Caco-2 (cell line): ENCODE measurements at regions not wholly inside any gene's neighbourhood (a gene's known extent, or its start where the extent isn't known, plus 50 kb on each side); places are given as distances from the start of the nearest gene placed in this dataset.
A peak's percentile ranks its signal among the peaks of the same experiment; 100 is the strongest.

ENCODE experiments used
- BruUV-seq: library from RNA; stranded (reverse); fragments of 400-500 nt; replicated peaks from 2 replicates; lab custom pipeline; 2021; lab: Mats Ljungman, UMichigan
- CTCF ChIA-PET: fragments of 300-600 bp; sonication (Branson Sonifier 250); formaldehyde crosslinking; loops from one replicate; lab custom pipeline; 2022; ENCODE audit warnings: antibody characterized with exemption; lab: Charles Lee
- POLR2A ChIA-PET: fragments of 300-600 bp; sonication (Branson Sonifier 250); formaldehyde crosslinking; loops from one replicate; lab custom pipeline; 2022; ENCODE audit warnings: antibody characterized with exemption; lab: Charles Lee
- DNase-seq, 2 experiments: peaks; one replicate each; pipeline versions ENCODE4 v3.0.0 to v3.0.0-alpha.2; 2020 to 2022
- H3K27me3 ChIP-seq: replicated peaks from 2 replicates; pipeline ENCODE4 v1.6.0; 2011; ENCODE audit warnings: low read length; ENCODE audit not compliant: control insufficient read depth, insufficient read depth
- H3K36me3 ChIP-seq: 2 replicates; pipeline ENCODE4 v1.5.1; 2011; ENCODE audit warnings: low read length; ENCODE audit not compliant: control insufficient read depth, insufficient read depth
- H3K4me1 ChIP-seq: fragments of 250-450 bp; sonication (Bioruptor Pico); 2 replicates; pipeline ENCODE4 v1.5.1; 2020; ENCODE audit warnings: mild to moderate bottlenecking
- H3K4me3 ChIP-seq: 2 replicates; pipeline ENCODE4 v1.5.1; 2011; ENCODE audit warnings: low read depth, mild to moderate bottlenecking, control low read depth, low read length
- H3K9me3 ChIP-seq: fragments of 250-450 bp; sonication (Bioruptor Pico); 2 replicates; pipeline ENCODE4 v1.5.1; 2020; ENCODE audit warnings: mild to moderate bottlenecking, moderate library complexity
- H3K27ac Mint-ChIP-seq: one replicate; pipeline ENCODE4 v1.8.0; 2022; ENCODE audit warnings: mixed read lengths; ENCODE audit not compliant: unreplicated experiment
- H3K27me3 Mint-ChIP-seq: one replicate; pipeline ENCODE4 v1.8.0; 2022; ENCODE audit warnings: mixed read lengths; ENCODE audit not compliant: insufficient read depth, unreplicated experiment
- H3K36me3 Mint-ChIP-seq: one replicate; pipeline ENCODE4 v1.8.0; 2022; ENCODE audit warnings: mild to moderate bottlenecking, mixed read lengths; ENCODE audit not compliant: insufficient read depth, unreplicated experiment
- H3K4me1 Mint-ChIP-seq: one replicate; pipeline ENCODE4 v1.8.0; 2022; ENCODE audit warnings: low read depth, mixed read lengths; ENCODE audit not compliant: unreplicated experiment
- H3K4me3 Mint-ChIP-seq: one replicate; pipeline ENCODE4 v1.8.0; 2022; ENCODE audit warnings: mild to moderate bottlenecking, moderate library complexity, mixed read lengths; ENCODE audit not compliant: unreplicated experiment
- H3K9me3 Mint-ChIP-seq: one replicate; pipeline ENCODE4 v1.8.0; 2022; ENCODE audit warnings: mixed read lengths; ENCODE audit not compliant: unreplicated experiment
- intact Hi-C: fragments of 100-400 bp; cut with micrococcal nuclease; formaldehyde crosslinking; loops from one replicate; pipeline ENCODE4 v1.10.0; 2022; ENCODE audit not compliant: unreplicated experiment
- TF ChIP-seq, protein P1 (sequence below), 2 experiments: fragments of 200-600 bp in 1 of 2; IDR thresholded peaks; 1 replicate in 1 of 2; 2 replicates in 1 of 2; pipeline versions ENCODE4 v1.5.1 to v1.8.0; 2011 to 2022; ENCODE audit warnings: antibody characterized with exemption in 1 of 2, control low read depth in 1 of 2, inconsistent platforms in 1 of 2, low read depth in 1 of 2, low read length in 1 of 2, mild to moderate bottlenecking in 1 of 2, moderate library complexity in 1 of 2; ENCODE audit not compliant: insufficient read depth in 1 of 2, severe bottlenecking in 1 of 2, unreplicated experiment in 1 of 2

- H3K4me3 ChIP-seq = no peak overlapping the region
- POLR2A ChIA-PET = no interaction called here
- H3K27me3 Mint-ChIP-seq = peaks cover 2% of the 10 kb centered on the region
- H3K9me3 ChIP-seq = no peaks in the 10 kb centered on the region
- no peaks in the 10 kb centered on the region for H3K4me1 ChIP-seq
- TF ChIP-seq, protein P1, sequence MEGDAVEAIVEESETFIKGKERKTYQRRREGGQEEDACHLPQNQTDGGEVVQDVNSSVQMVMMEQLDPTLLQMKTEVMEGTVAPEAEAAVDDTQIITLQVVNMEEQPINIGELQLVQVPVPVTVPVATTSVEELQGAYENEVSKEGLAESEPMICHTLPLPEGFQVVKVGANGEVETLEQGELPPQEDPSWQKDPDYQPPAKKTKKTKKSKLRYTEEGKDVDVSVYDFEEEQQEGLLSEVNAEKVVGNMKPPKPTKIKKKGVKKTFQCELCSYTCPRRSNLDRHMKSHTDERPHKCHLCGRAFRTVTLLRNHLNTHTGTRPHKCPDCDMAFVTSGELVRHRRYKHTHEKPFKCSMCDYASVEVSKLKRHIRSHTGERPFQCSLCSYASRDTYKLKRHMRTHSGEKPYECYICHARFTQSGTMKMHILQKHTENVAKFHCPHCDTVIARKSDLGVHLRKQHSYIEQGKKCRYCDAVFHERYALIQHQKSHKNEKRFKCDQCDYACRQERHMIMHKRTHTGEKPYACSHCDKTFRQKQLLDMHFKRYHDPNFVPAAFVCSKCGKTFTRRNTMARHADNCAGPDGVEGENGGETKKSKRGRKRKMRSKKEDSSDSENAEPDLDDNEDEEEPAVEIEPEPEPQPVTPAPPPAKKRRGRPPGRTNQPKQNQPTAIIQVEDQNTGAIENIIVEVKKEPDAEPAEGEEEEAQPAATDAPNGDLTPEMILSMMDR (IDR thresholded peaks at IDR 0.05; ENCODE audit: insufficient read depth in 1 of 2, low read depth in 1 of 2, low read length in 1 of 2, severe bottlenecking in 1 of 2, unreplicated experiment in 1 of 2) = peak; percentile 81 to 90
- H3K27me3 ChIP-seq = no peaks in the 10 kb centered on the region
- H3K4me1 Mint-ChIP-seq = peaks cover 5% of the 10 kb centered on the region
- no peaks in the 10 kb centered on the region for H3K36me3 ChIP-seq
- peak overlapping the region; percentile 17 for H3K27ac Mint-ChIP-seq
- BruUV-seq = no TSS peak
- H3K36me3 Mint-ChIP-seq = no peaks in the 10 kb centered on the region
- CTCF ChIA-PET = interaction anchor here (0.6 to 1.0 kb wide), 2 partner anchors 142 to 1382 kb away, joined by 3 read pairs; partner anchors contain the start of gene KARS1
- no peak overlapping the region for H3K4me3 Mint-ChIP-seq
- no peaks in the 10 kb centered on the region for H3K9me3 Mint-ChIP-seq
- intact Hi-C loops = loop anchor here (1.0 to 5.0 kb wide), 5 partner anchors 490 to 1384 kb away; no protein-coding TSS in a partner anchor
- peak in 1 of 2 experiments; percentile 65 for DNase-seq
These were observed 62.9 kb upstream of the CPHXL start for GRCh38 chr16:75789237-75789636.

DNA sequence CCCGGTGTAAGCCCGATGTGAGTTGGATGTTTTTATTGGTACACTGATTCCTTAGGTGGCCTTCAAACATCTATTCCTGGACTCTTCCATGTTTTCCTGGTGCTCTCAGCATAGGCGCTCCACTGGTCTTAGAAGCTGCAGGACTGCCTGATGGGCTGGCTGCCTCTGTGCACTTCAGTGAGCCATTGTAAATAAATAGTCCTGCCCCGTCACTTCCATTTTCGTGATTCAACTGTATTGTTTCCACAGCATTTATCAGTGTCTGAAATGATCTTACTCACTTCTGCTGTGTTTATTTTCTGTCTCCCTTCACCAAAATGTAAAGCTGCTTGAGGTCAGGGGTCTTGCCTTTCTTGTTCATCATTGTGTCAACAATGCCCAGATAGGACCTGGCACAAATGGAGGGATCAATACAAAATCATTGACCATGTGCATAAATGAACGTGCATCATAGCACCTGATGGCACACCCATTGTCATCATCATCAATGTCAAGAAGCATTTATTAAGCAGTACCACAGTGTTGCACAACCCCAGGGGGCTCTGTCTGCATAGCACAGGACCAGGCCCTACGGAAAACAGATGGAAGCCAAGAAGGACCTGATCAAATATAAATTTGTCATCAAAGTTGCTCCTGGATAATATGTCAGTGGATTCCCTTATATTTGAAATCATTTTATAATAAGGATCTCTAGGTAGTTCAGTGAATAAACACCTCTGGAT, 66.6 kb upstream of the CPHXL start:
- intact Hi-C loops = no loop called here
- no peak for DNase-seq
- POLR2A ChIA-PET = no interaction called here
- H3K36me3 Mint-ChIP-seq = no peaks in the 10 kb centered on the region
- no peak overlapping the region for H3K4me3 ChIP-seq
- TF ChIP-seq, protein P1 (IDR thresholded peaks at IDR 0.05; ENCODE audit: insufficient read depth in 1 of 2, low read depth in 1 of 2, low read length in 1 of 2, severe bottlenecking in 1 of 2, unreplicated experiment in 1 of 2) = no peak
- H3K9me3 ChIP-seq = no peaks in the 10 kb centered on the region
- peaks cover 2% of the 10 kb centered on the region for H3K27me3 Mint-ChIP-seq
- CTCF ChIA-PET = interaction anchor here (0.6 kb wide), 1 partner anchor 160 kb away, joined by 3 read pairs; no protein-coding TSS in a partner anchor
- no peaks in the 10 kb centered on the region for H3K36me3 ChIP-seq
- H3K27ac Mint-ChIP-seq = no peak overlapping the region
- peaks cover 5% of the 10 kb centered on the region for H3K4me1 Mint-ChIP-seq
- BruUV-seq = no TSS peak
- H3K27me3 ChIP-seq = no peaks in the 10 kb centered on the region
- no peak overlapping the region for H3K4me3 Mint-ChIP-seq
- no peaks in the 10 kb centered on the region for H3K4me1 ChIP-seq
- H3K9me3 Mint-ChIP-seq = peaks cover 8% of the 10 kb centered on the region

GRCh38 chr16:75793641-75794040, 67.4 kb upstream of the CPHXL start:
- POLR2A ChIA-PET = no interaction called here
- intact Hi-C loops = no loop called here
- TF ChIP-seq, protein P1 (IDR thresholded peaks at IDR 0.05; ENCODE audit: insufficient read depth in 1 of 2, low read depth in 1 of 2, low read length in 1 of 2, severe bottlenecking in 1 of 2, unreplicated experiment in 1 of 2) = no peak
- CTCF ChIA-PET = no interaction called here
- no peaks in the 10 kb centered on the region for H3K9me3 ChIP-seq
- H3K36me3 Mint-ChIP-seq = no peaks in the 10 kb centered on the region
- no TSS peak for BruUV-seq
- H3K4me3 ChIP-seq = no peak overlapping the region
- no peaks in the 10 kb centered on the region for H3K36me3 ChIP-seq
- peaks cover 5% of the 10 kb centered on the region for H3K4me1 Mint-ChIP-seq
- DNase-seq = no peak
- no peaks in the 10 kb centered on the region for H3K27me3 ChIP-seq
- peaks cover 8% of the 10 kb centered on the region for H3K9me3 Mint-ChIP-seq
- H3K27me3 Mint-ChIP-seq = peaks cover 2% of the 10 kb centered on the region
- no peak overlapping the region for H3K4me3 Mint-ChIP-seq
- no peaks in the 10 kb centered on the region for H3K4me1 ChIP-seq
- H3K27ac Mint-ChIP-seq = no peak overlapping the region
